ENCODE measurements at regions not wholly inside any gene's neighbourhood (a gene's known extent, or its start where the extent isn't known, plus 50 kb on each side); places are given as distances from the start of the nearest gene placed in this dataset.

DNA sequence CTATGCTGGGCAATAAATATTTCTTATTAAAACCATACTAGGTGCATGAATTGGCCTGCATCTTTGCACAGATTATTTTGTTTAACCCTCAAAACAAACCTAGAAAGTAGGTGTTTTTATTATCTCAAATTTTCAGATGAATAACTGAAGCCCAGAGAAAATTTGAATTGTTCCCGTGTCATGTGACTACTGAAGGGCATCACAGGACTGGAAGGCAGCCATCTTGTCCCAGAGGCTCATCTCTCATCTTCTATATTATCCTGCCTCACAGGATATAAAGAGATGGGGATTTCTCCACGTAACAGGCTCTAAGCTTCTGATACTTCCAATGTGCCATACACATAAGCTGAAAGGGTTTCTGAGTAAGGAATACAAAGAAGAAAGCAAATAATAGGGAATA, 84.0 kb upstream of the ODAD2 start:
- DNase-seq (ENCODE audit: low read depth) = no peak
- no peak overlapping the region for H3K4me3 ChIP-seq (replicated peaks; ENCODE audit: low read depth, low read length)
- TF ChIP-seq, protein P1, sequence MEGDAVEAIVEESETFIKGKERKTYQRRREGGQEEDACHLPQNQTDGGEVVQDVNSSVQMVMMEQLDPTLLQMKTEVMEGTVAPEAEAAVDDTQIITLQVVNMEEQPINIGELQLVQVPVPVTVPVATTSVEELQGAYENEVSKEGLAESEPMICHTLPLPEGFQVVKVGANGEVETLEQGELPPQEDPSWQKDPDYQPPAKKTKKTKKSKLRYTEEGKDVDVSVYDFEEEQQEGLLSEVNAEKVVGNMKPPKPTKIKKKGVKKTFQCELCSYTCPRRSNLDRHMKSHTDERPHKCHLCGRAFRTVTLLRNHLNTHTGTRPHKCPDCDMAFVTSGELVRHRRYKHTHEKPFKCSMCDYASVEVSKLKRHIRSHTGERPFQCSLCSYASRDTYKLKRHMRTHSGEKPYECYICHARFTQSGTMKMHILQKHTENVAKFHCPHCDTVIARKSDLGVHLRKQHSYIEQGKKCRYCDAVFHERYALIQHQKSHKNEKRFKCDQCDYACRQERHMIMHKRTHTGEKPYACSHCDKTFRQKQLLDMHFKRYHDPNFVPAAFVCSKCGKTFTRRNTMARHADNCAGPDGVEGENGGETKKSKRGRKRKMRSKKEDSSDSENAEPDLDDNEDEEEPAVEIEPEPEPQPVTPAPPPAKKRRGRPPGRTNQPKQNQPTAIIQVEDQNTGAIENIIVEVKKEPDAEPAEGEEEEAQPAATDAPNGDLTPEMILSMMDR (IDR thresholded peaks at IDR 0.05; ENCODE audit: low read length, missing control alignments) = no peak

DNA sequence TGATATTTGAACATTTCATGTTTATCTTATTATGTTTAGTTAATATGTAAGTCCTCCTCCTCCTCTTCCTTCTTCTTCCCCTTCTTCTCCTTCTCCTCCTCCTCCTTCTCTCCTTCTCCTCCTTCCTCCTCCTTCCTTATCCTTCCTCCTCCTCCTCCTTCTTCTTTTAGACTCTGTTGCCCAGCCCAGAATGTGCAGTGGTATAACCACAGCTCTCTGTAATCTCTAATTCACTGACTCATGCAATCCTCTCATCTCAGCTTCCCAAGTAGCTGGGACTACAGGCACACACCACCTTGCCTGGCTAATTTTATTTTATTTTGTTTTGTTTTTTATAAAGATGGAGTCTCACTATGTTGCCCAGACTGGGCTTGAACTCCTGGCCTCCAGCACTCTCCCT, 83.4 kb upstream of the ODAD2 start:
- H3K4me3 ChIP-seq (replicated peaks; ENCODE audit: low read depth, low read length) = no peak overlapping the region
- DNase-seq (ENCODE audit: low read depth) = no peak
- TF ChIP-seq, protein P1 (IDR thresholded peaks at IDR 0.05; ENCODE audit: low read length, missing control alignments) = no peak

DNA sequence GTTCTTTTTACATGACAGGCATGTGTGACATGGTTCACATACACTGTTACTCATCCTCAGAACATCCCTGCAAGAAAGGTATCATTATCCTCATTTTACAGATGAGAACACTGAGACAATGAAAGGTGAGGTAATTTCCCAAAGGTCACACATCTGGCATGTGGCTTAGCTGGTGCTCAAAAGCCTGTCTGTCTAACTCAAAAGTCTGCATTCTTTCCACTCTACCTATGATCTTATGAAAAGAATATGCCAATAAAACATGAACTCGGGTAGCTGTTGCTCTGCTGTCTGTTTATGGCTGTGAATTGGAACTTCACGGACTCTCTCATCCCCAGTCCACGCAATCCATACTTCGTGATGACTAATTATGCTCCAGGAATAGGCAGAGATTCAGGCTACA, 79.0 kb upstream of the ODAD2 start:
- H3K4me3 ChIP-seq (replicated peaks; ENCODE audit: low read depth, low read length) = no peak overlapping the region
- TF ChIP-seq, protein P1 (IDR thresholded peaks at IDR 0.05; ENCODE audit: low read length, missing control alignments) = no peak
- DNase-seq (ENCODE audit: low read depth) = no peak

DNA sequence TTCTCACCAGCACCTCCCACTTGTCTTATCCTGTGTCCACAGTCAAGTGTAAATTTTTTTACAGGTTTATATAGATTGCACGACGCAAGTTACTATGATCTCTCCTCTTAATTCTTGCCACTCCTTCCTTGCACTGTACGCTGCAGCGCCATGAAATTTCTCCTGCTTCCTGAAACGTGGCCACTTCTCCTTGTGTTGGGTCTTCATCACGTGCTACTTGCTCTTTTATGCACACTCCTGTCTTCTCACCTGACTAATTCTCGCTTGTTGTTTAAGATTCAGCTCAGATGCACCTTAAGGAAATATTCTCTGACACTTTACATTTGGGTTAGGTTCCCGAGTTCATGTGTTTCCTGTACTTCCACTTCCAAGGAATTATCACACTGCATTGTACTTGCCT, 76.5 kb upstream of the ODAD2 start:
- TF ChIP-seq, protein P1 (IDR thresholded peaks at IDR 0.05; ENCODE audit: low read length, missing control alignments) = no peak
- H3K4me3 ChIP-seq (replicated peaks; ENCODE audit: low read depth, low read length) = no peak overlapping the region
- DNase-seq (ENCODE audit: low read depth) = no peak

DNA sequence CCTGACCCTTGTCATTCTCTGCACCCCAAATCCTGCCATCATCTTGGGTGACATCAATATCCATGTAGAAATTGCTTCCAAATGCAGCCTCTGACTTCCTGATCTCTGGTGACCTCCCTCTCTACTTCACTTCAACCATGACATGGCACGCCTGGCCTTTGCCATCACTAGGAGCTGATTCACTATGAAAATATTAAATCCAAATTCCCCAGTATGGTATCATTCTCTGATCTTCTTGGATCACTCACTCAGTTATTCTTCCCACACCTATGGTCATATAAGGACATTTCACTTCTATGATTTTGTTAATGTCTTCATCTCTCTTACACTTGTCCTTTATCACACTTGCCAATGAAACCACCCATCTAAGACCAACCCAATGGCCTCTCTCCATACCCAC, 73.7 kb upstream of the ODAD2 start:
- no peak for DNase-seq (ENCODE audit: low read depth)
- H3K4me3 ChIP-seq (replicated peaks; ENCODE audit: low read depth, low read length) = no peak overlapping the region
- TF ChIP-seq, protein P1 (IDR thresholded peaks at IDR 0.05; ENCODE audit: low read length, missing control alignments) = no peak

DNA sequence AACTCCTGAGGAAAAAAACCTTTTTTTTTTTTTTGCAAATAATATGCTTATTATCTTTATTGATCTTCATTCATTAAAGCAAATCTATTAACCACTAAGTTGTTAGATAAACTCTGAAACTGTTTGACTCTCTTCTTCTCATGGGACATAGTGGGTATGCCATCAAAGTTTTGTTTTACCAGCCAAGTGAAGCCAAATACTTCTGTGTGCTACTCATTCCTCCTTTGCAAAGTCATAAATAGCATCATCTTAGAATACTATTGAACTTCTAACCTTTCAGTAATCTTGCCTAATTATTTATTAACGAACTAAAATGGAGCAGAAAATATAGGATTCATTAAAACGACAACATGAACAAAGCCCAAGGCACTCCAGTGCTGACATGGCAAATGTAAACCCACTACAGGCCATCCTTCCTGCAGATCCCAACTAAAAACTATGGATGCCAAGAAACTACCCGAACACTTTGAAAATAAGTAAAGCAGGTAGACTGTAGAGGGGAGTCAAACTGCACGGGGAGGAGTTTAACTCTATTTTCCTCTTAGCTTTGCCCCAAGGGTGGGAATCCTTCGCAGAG, 61.2 kb upstream of the ODAD2 start:
- no peak for DNase-seq (ENCODE audit: low read depth)
- H3K4me3 ChIP-seq (replicated peaks; ENCODE audit: low read depth, low read length) = no peak overlapping the region
- TF ChIP-seq, protein P1 (IDR thresholded peaks at IDR 0.05; ENCODE audit: low read length, missing control alignments) = no peak

DNA sequence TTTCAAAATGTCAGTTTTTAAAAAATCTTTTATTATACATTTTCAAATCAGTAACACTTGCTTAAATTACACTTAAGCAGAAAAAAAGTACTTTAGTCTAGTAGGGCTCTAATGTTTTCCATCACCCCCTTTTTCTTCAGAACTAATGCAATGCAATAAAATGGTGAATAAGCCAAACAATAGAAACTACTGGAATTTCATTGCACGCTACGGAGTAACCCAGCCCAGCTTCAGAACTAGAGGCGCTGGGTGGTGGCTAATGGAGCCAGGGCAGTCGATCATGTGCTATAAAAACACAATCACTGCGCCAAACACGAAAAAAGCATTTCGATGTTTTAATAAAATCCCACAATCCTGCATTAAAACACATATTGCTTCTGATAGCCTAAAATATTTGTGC, 59.9 kb upstream of the ODAD2 start:
- H3K4me3 ChIP-seq (replicated peaks; ENCODE audit: low read depth, low read length) = no peak overlapping the region
- TF ChIP-seq, protein P1 (IDR thresholded peaks at IDR 0.05; ENCODE audit: low read length, missing control alignments) = no peak
- no peak for DNase-seq (ENCODE audit: low read depth)

Measured in fibroblast of pulmonary artery (primary cell).